ENCODE measurements at regions not wholly inside any gene's neighbourhood (a gene's known extent, or its start where the extent isn't known, plus 50 kb on each side); places are given as distances from the start of the nearest gene placed in this dataset.
"Not testable (repeated sequence)": the region's sequence is repeated elsewhere in the genome, so short reads cannot be mapped to it uniquely, and the experiment has no call there.

- H3K79me2 ChIP-seq (ENCODE audit: insufficient read depth, low read length); H3K4me1 ChIP-seq (ENCODE audit: insufficient read depth, low read length); H3K4me2 ChIP-seq (ENCODE audit: low read depth, low read length); H3K4me3 ChIP-seq (replicated peaks in 1 of 3; ENCODE audit: insufficient read depth in 1 of 3, low read depth in 2 of 3, low read length in 3 of 3); POLR2A ChIA-PET; in situ Hi-C loops (cut with HindIII; ENCODE audit: extremely low pct_ligation_motif_present, low pct_unique_long_range_greater_than_20kb); H3K27ac ChIP-seq (ENCODE audit: extremely low read length, insufficient read depth, low read length); H3K9me3 ChIP-seq (ENCODE audit: low read length); intact Hi-C loops (cut with micrococcal nuclease; ENCODE audit: unreplicated experiment); BruUV-seq (replicated peaks); H3K9ac ChIP-seq (ENCODE audit: insufficient read depth, low read depth, low read length); FAIRE-seq; CTCF ChIA-PET (ENCODE audit: low intra/inter-chr PET ratio, low total read pairs); DNase-seq (ENCODE audit: low spot score); H3K36me3 ChIP-seq (replicated peaks in 1 of 2; ENCODE audit: control insufficient read depth in 1 of 2, insufficient read depth in 2 of 2, low read length in 2 of 2); H2AFZ ChIP-seq (ENCODE audit: low read length); H4K20me1 ChIP-seq (ENCODE audit: insufficient read depth, low read length): not testable (repeated sequence)
- ATAC-seq: peak; percentile 58
- peak; percentile 96 for TF ChIP-seq PRDM15 (CRISPR knock-in tag; IDR thresholded peaks at IDR 0.05)
- peak; percentile 44; the same call in 1 of the 2 replicates for TF ChIP-seq HNF4A (CRISPR knock-in tag; IDR thresholded peaks at IDR 0.05)
- 9% methylated on average over 6 of the region's 6 CpGs for WGBS (ENCODE audit: low lambda C conversion rate)
- peaks cover 2 to 13% of the 10 kb centered on the region in 2 experiments; a peak in 2 of 5 replicates for H3K27me3 ChIP-seq (ENCODE audit: control insufficient read depth in 1 of 2, insufficient read depth in 2 of 2, low read length in 2 of 2)
These were observed 75.6 kb upstream of the SRSF6 start for GRCh38 chr20:43382135-43382534.

- POLR2A ChIA-PET; DNase-seq (ENCODE audit: low spot score); in situ Hi-C loops (cut with HindIII; ENCODE audit: extremely low pct_ligation_motif_present, low pct_unique_long_range_greater_than_20kb); H3K36me3 ChIP-seq (replicated peaks in 1 of 2; ENCODE audit: control insufficient read depth in 1 of 2, insufficient read depth in 2 of 2, low read length in 2 of 2); intact Hi-C loops (cut with micrococcal nuclease; ENCODE audit: unreplicated experiment); FAIRE-seq; H3K27ac ChIP-seq (ENCODE audit: extremely low read length, insufficient read depth, low read length); H4K20me1 ChIP-seq (ENCODE audit: insufficient read depth, low read length); CTCF ChIA-PET (ENCODE audit: low intra/inter-chr PET ratio, low total read pairs); H2AFZ ChIP-seq (ENCODE audit: low read length); BruUV-seq (replicated peaks); H3K4me1 ChIP-seq (ENCODE audit: insufficient read depth, low read length); ATAC-seq; H3K4me3 ChIP-seq (replicated peaks in 1 of 3; ENCODE audit: insufficient read depth in 1 of 3, low read depth in 2 of 3, low read length in 3 of 3); H3K4me2 ChIP-seq (ENCODE audit: low read depth, low read length); H3K79me2 ChIP-seq (ENCODE audit: insufficient read depth, low read length); H3K9ac ChIP-seq (ENCODE audit: insufficient read depth, low read depth, low read length); H3K9me3 ChIP-seq (ENCODE audit: low read length): not testable (repeated sequence)
- H3K27me3 ChIP-seq (ENCODE audit: control insufficient read depth in 1 of 2, insufficient read depth in 2 of 2, low read length in 2 of 2): peaks cover 2 to 17% of the 10 kb centered on the region in 2 experiments; a peak in 3 of 5 replicates
- WGBS (ENCODE audit: low lambda C conversion rate): 2% methylated on average over 9 of the region's 9 CpGs
These were observed 76.2 kb upstream of the SRSF6 start for GRCh38 chr20:43381533-43381932.

Measured in HepG2 (cell line).